ENCODE measurements at regions not wholly inside any gene's neighbourhood (a gene's known extent, or its start where the extent isn't known, plus 50 kb on each side); places are given as distances from the start of the nearest gene placed in this dataset.

GRCh38 chr9:90240541-90240940, 402.1 kb downstream of the DIRAS2 start:
- DNase-seq: no peak
- no peak overlapping the region for H3K27ac ChIP-seq
- H3K27me3 ChIP-seq (replicated peaks): no peaks in the 10 kb centered on the region
- no peaks in the 10 kb centered on the region for H3K36me3 ChIP-seq (replicated peaks)
- H3K4me3 ChIP-seq (ENCODE audit: low read depth, low read length): no peak overlapping the region
- TF ChIP-seq, protein P1, sequence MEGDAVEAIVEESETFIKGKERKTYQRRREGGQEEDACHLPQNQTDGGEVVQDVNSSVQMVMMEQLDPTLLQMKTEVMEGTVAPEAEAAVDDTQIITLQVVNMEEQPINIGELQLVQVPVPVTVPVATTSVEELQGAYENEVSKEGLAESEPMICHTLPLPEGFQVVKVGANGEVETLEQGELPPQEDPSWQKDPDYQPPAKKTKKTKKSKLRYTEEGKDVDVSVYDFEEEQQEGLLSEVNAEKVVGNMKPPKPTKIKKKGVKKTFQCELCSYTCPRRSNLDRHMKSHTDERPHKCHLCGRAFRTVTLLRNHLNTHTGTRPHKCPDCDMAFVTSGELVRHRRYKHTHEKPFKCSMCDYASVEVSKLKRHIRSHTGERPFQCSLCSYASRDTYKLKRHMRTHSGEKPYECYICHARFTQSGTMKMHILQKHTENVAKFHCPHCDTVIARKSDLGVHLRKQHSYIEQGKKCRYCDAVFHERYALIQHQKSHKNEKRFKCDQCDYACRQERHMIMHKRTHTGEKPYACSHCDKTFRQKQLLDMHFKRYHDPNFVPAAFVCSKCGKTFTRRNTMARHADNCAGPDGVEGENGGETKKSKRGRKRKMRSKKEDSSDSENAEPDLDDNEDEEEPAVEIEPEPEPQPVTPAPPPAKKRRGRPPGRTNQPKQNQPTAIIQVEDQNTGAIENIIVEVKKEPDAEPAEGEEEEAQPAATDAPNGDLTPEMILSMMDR (IDR thresholded peaks at IDR 0.05; ENCODE audit: low read depth, low read length, missing control alignments): no peak
- in situ Hi-C loops (cut with HindIII; ENCODE audit: low pct_ligation_motif_present, low sequenced_read_pairs): no loop called here

- Histone ChIP-seq H3K36me3 (replicated peaks) (no peaks in the 10 kb centered on the region), H3K27me3 (replicated peaks) (no peaks in the 10 kb centered on the region), H3K4me3 (ENCODE audit: low read depth, low read length) (no peak overlapping the region), H3K27ac (no peak overlapping the region)
- in situ Hi-C loops (cut with HindIII; ENCODE audit: low pct_ligation_motif_present, low sequenced_read_pairs): no loop called here
- TF ChIP-seq, protein P1 (IDR thresholded peaks at IDR 0.05; ENCODE audit: low read depth, low read length, missing control alignments): no peak
- DNase-seq: no peak
Measured at GRCh38 chr9:90245661-90246060, 397.0 kb downstream of the DIRAS2 start.

DNA sequence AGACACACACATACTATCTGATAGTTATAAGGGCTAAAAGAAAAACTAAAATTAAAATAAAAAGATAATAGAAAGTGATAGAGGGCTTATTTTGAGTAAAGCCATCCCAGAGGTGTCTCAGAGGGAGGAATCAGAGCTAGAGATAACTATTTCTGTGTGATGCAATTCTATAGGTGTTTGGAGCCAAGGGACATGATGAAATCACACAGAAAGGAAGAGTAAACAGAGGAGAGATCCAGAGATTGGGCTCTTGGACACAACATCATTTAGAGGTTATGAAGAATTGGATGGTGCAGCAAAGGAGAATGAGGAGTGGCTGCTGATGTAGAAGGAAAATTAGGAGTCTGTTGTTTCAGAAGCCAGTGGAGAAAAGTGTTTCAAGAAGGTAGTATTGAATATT, 393.5 kb downstream of the DIRAS2 start:
- Histone ChIP-seq H3K27me3 (replicated peaks) (no peaks in the 10 kb centered on the region), H3K27ac (no peak overlapping the region), H3K4me3 (ENCODE audit: low read depth, low read length) (no peak overlapping the region), H3K36me3 (replicated peaks) (no peaks in the 10 kb centered on the region)
- no peak for DNase-seq
- in situ Hi-C loops (cut with HindIII; ENCODE audit: low pct_ligation_motif_present, low sequenced_read_pairs): no loop called here
- TF ChIP-seq, protein P1 (IDR thresholded peaks at IDR 0.05; ENCODE audit: low read depth, low read length, missing control alignments): no peak

DNA sequence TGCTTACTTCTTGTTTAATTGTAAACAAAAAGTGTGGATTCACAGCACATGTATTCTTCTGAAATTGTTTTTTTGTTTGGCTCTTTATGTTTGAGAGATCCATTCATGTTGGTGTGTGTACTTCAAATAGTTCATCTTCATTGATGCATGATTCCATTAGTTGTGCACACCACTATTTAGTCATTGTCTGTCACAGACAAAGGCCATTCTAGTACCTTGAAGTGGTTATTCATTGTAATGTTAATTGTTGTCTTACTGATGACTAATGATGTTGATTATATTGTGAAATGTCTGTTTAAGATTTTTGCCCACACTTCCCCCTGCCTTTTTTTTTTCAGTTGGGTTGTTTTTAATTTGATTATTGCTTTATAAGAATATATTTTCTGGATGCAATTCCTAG, 391.3 kb downstream of the DIRAS2 start:
- Histone ChIP-seq H3K27ac (no peak overlapping the region), H3K36me3 (replicated peaks) (no peaks in the 10 kb centered on the region), H3K4me3 (ENCODE audit: low read depth, low read length) (no peak overlapping the region), H3K27me3 (replicated peaks) (no peaks in the 10 kb centered on the region)
- DNase-seq: no peak
- TF ChIP-seq, protein P1 (IDR thresholded peaks at IDR 0.05; ENCODE audit: low read depth, low read length, missing control alignments): no peak
- in situ Hi-C loops (cut with HindIII; ENCODE audit: low pct_ligation_motif_present, low sequenced_read_pairs): no loop called here

DNA sequence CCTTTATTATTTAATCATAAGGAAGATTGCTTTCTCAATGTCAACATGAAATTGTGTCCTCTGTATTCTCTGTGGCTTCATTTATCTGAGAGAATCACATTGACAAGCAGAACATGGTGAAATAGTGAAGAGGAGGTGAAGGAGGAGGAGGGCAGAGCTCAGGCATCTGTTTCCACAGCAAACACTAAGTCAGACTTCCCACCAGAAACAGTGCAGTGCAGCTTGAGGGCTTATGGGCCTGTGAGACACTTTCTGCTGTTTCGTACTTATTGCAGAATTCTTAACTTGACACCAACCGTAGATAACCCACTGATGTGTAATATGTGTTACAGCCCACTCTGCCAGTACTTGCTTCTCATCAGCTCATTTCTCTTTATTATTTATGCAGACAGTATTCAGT, 386.3 kb downstream of the DIRAS2 start:
- no peak overlapping the region for H3K27ac ChIP-seq
- TF ChIP-seq, protein P1 (IDR thresholded peaks at IDR 0.05; ENCODE audit: low read depth, low read length, missing control alignments): no peak
- H3K36me3 ChIP-seq (replicated peaks): no peaks in the 10 kb centered on the region
- no peaks in the 10 kb centered on the region for H3K27me3 ChIP-seq (replicated peaks)
- H3K4me3 ChIP-seq (ENCODE audit: low read depth, low read length): no peak overlapping the region
- DNase-seq: no peak
- in situ Hi-C loops (cut with HindIII; ENCODE audit: low pct_ligation_motif_present, low sequenced_read_pairs): no loop called here

Data from brain microvascular endothelial cell (primary cell).